Stimulated activated CD4-positive, alpha-beta T cell treated with anti-CD3 and anti-CD28 coated beads, Interleukin-15, amount 100 ng/mL, for 1 hour (primary cell): ENCODE measurements at regions not wholly inside any gene's neighbourhood (a gene's known extent, or its start where the extent isn't known, plus 50 kb on each side); places are given as distances from the start of the nearest gene placed in this dataset.
"Not testable (repeated sequence)": the region's sequence is repeated elsewhere in the genome, so short reads cannot be mapped to it uniquely, and the experiment has no call there.

Source experiments
- DNase-seq, 2 donors: peaks; one replicate each; pipeline ENCODE4 v3.0.0-alpha.2; 2020; ENCODE audit warnings: low read depth in 1 of 2, low spot score in 1 of 2

DNA sequence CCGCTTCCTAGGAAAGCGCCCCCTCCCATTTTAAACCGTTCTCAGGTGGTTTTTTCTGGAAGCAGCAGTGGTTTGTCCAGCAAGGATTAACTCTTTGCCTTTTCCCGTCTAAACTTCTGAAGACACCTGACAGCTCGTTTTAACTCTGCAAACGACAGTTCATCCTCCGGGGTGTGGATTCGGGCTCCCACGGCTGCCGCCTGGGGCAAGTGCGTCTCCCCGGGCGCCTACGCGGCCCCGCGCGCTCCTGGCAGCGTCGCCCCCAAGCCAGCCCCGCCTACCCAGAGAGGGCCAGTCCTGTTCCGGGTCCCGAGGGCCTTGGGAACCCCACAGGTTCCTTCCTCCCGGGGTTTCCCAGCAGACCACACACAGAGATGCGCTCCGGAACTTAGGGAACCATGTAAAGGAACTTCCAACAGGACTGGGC lies 54.4 kb downstream of the PRR18 start:
- DNase-seq = peak in 1 of 2 donors; percentile 16

- DNase-seq = no peak
Measured at GRCh38 chr6:166253281-166253681, 54.9 kb downstream of the PRR18 start.

- DNase-seq = no peak
Measured at GRCh38 chr6:166252601-166253000, 55.6 kb downstream of the PRR18 start.

DNA sequence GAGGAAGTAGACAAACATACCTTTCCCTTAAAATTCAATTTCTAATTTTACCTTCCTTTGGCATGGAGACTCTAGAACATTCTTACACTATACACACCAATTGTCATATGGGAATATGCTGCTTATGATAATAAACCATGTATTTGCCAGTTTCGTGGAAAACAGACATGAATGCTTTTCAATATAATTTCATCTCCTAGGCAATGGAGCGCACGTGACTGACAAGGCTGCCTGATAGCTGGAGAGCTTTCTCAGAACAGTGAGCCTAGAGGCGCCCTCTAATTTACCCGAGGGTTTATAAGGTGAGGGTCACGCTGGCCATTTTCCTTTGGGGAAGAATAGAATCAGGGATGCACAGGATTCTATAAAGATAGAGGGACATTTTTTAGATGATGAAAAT lies 56.5 kb downstream of the PRR18 start:
- DNase-seq = no peak

GRCh38 chr6:166251211-166251610 lies 57.0 kb downstream of the PRR18 start:
- no peak for DNase-seq

DNA sequence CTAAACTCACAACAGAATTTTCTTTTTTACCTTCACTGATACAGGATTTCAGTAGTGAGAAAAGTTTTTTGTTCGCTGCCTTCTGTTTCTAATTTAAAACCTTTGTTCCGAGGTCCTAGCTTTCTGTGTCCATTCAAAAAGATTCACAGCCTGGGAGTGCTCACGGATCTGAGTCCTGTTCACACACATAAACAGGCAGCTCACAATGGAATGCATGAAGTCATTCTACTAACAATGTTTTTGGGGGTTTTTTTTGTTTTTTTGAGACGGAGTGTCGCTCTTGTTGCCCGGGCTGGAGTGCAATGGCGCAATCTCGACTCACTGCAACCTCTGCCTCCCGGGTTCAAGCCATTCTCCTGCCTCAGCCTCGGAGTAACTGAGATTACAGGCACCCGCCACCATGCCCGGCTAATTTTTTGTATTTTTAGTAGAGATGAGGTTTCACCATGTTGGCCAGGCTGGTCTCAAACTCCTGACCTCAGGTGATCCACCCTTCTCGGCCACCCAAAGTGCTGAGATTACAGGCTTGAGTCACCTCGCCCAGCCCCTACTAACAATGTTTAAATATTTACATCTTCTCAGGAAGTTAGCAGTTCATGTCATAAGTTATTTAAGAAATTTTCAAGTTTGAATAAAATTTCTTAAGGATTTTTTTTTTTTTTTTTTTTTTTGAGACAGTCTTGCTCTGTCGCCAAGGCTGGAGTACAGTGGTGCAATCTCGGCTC lies 59.0 kb downstream of the PRR18 start:
- DNase-seq = not testable (repeated sequence)

GRCh38 chr6:166245148-166245547 lies 63.0 kb downstream of the PRR18 start:
- DNase-seq = no peak

- no peak for DNase-seq
Measured at GRCh38 chr6:166244353-166245045, 63.7 kb downstream of the PRR18 start.

- no peak for DNase-seq
Measured at GRCh38 chr6:166242888-166243287, 65.3 kb downstream of the PRR18 start.

- DNase-seq = no peak
Measured at GRCh38 chr6:166241974-166242373, 66.2 kb downstream of the PRR18 start.

GRCh38 chr6:166240889-166241288 lies 67.3 kb downstream of the PRR18 start:
- DNase-seq = no peak

- no peak for DNase-seq
Measured at GRCh38 chr6:166237617-166238016, 70.0 kb upstream of the TBXT start.

GRCh38 chr6:166236596-166236995 lies 68.9 kb upstream of the TBXT start:
- DNase-seq = no peak

DNA sequence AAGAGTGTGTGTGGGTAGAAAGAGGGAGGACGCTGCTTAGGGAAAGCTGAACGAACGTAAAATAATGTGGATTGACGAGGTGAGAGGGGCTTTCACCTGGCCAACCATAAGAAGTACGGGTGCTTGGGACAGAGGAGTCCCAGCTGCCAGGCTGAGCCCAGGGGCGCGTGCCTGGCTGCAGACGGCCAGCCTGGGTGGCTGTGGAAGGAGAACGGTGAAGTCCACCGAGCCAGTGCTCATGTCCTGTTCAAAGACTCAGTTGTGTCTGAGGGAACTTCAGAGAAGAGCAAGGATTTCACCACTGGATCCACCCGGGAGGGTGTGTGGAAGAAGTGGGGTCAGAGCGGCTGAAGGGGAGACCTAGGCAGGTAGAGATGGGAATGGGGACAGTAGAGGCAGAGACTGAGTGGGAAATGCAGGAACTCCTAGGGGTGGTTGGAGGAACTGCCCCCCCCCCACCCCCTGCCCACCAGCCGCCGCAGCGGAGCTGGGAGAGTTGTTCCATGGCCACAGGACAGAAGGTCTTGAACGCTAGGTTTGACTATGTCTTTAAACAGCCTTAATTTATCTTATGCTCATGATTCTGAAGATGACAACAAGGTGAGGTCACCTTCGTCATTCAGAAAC lies 68.1 kb upstream of the TBXT start:
- DNase-seq = no peak

DNA sequence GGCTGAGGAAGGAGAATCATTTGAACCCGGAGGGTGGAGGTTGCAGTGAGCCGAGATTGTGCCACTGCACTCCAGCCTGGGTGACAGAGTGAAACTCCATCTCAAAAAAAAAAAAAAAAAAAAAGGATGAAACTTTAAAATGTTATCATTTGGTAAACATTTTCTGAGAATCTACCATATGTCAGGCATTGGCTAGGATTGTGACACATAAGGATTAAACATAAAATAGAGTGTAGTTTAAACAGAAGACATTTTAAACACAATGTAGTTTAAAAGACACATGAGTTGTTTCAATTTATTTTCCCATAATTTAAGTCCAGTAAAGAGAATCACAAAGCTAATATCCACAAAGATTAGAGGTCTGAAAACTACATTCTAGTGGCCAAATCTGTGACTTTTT lies 63.5 kb upstream of the TBXT start:
- DNase-seq = not testable (repeated sequence)

DNA sequence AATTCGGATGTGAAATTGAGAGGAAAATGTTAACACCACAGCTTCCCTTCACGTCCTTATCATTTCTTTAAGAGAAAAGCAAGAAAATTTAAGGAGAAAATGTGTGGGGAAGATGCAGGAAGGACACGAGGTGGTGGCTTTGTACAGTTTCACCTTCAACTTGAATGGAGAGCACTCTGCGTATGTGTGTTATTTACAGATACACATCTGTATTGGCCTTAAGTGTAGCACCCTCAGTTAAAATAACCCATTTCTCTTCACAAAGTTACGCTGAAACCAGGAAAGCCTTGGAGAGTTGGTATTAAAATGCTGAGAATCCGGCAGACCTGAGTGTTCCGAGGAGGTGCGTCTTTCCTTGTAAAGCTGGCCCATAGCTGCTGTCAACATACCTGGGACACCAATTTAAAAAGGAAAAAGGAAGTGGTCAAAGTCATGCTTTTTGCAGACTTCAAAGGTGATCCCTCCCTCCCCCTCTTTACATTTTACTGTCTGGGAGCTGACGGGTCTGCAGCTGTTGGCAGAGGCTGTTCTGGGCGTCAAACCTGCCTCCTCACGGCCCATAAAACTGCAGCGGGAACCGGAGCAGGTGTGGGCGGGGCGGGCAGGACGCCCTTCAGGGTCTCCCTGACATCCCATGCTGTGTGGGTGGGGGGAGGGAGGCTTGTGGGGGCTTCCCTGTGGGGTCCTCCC lies 61.3 kb upstream of the TBXT start:
- DNase-seq = no peak

- DNase-seq = no peak
Measured at GRCh38 chr6:166228425-166228824, 60.8 kb upstream of the TBXT start.

DNA sequence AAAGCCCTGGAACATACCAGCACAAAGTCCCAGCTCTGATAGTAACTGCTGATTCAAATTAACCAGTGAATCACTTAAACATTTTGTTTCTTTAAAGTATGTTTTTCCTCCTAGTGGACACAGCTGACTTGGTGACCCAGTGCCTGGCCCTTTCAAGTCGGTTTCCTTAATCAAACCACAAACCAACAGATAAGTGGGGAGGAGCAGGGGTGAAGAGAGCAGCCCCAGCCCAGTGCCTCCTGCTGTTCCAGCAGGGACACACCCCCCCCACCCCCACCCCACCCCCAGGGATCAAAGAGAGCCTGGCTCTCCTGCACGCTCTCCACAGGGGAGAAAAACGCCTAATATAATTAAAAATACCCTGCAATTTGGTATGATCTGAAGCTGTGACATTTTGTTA lies 55.4 kb upstream of the TBXT start:
- no peak for DNase-seq

DNA sequence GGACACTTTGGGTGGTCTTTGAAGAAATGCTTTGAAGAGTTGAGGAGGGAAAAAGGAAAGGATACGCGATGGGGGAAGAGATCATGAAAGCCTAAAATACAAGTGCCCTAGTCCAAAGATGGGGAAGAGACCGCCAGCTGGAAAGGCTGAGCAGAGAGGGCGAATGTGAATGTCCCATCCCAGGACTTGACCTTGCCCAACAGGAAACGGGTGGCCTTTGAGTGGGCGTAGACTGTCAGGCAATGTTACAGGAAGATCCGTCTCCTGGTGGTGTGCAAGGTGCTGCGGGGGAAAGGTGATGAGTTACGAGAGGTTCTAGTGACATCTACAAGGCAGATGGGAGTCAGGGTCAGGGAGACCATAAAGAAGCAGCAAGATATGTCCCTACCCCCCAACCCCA lies 55.0 kb upstream of the TBXT start:
- no peak for DNase-seq

- DNase-seq = no peak
Measured at GRCh38 chr6:166221636-166222035, 54.0 kb upstream of the TBXT start.

DNA sequence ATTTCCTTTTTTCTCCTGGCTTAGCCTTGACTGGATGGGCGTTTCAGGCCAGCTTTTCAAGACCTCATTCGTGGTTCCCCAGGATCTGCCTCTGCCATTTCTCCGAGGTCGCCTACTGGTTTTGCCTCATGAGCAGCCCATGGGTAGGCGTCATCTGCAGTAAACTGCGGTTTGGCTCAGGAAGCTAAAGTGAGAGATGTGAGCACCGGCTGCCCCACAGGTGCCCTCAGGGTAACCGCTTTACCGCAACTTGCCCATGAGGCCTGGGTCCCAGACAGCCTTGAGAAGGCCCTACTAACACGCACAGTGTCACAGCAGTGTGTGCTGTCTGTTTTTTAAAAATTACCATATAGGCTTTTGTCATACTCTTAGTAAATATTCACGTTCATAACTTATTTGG lies 53.4 kb upstream of the TBXT start:
- no peak for DNase-seq
